HFFc6 (cell line): ENCODE measurements at regions not wholly inside any gene's neighbourhood (a gene's known extent, or its start where the extent isn't known, plus 50 kb on each side); places are given as distances from the start of the nearest gene placed in this dataset.

Experiments
- DNase-seq: peaks from one replicate; pipeline ENCODE4 v3.0.0-alpha.2; 2018
- H3K27ac Mint-ChIP-seq: 2 replicates; pipeline ENCODE4 v1.8.0; 2020; ENCODE audit warnings: mild to moderate bottlenecking, mixed read lengths
- H3K27me3 Mint-ChIP-seq: 2 replicates; pipeline ENCODE4 v1.8.0; 2021; ENCODE audit warnings: mild to moderate bottlenecking, moderate library complexity, mixed read lengths; ENCODE audit not compliant: insufficient read depth
- H3K36me3 Mint-ChIP-seq: 2 replicates; pipeline ENCODE4 v1.8.0; 2021; ENCODE audit warnings: low read depth, mixed read lengths
- H3K4me1 Mint-ChIP-seq: 2 replicates; pipeline ENCODE4 v1.8.0; 2020; ENCODE audit warnings: low read depth, mixed read lengths
- H3K4me3 Mint-ChIP-seq: 2 replicates; pipeline ENCODE4 v1.8.0; 2020; ENCODE audit warnings: mild to moderate bottlenecking, moderate library complexity, mixed read lengths
- H3K9me3 Mint-ChIP-seq: 2 replicates; pipeline ENCODE4 v1.8.0; 2020; ENCODE audit warnings: mild to moderate bottlenecking, mixed read lengths
- CTCF ChIP-seq: fragments of 200-600 bp; sonication (generic); IDR thresholded peaks from 2 replicates; pipeline ENCODE4 v1.5.0; 2021; ENCODE audit warnings: antibody characterized with exemption, mild to moderate bottlenecking

DNA sequence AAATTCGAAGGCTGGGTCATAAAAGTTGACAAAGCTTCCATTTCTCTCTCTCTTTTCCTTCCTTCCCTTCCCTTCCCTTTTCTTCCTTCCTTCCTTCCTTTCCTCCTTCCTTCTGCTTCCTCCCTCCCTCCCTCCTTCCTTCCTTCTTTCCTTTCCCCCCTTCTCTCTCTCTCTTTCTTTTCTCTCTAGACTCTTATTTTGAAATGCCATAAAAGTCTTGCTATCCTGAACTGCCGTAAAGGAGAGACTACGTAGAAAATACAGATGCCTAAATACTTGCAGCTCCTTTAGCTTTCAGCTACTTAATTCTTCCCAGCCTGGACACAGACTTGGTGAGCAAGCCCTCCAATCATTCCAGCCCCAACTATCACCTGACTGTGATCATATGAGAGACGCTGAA is 1644.4 kb downstream of the FAM181B start:
- no peaks in the 10 kb centered on the region for H3K4me1 Mint-ChIP-seq
- no peak overlapping the region for H3K27ac Mint-ChIP-seq
- H3K27me3 Mint-ChIP-seq = no peaks in the 10 kb centered on the region
- no peaks in the 10 kb centered on the region for H3K36me3 Mint-ChIP-seq
- H3K4me3 Mint-ChIP-seq = no peak overlapping the region
- peaks cover 54% of the 10 kb centered on the region for H3K9me3 Mint-ChIP-seq
- TF ChIP-seq CTCF = no peak
- no peak for DNase-seq

DNA sequence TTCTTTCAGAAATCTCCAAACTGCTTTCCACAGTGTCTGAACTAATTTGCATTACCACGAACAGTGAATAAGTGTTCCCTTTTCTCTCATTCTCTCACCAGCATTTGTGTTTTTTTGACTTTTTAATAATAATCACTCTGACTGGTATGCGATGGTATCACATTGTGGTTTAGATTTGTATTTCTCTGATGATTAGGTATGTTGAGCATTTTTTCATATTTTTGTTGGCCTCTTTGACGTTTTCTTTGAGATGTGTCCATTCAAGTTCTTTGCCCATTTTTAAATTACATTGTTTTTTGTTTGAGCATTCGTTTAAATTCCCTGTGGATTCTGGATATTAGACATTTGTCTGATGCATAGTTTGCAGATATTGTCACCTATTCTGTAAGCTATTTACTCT is 1639.6 kb upstream of the TENM4 start:
- H3K4me1 Mint-ChIP-seq = no peaks in the 10 kb centered on the region
- H3K36me3 Mint-ChIP-seq = no peaks in the 10 kb centered on the region
- no peak overlapping the region for H3K4me3 Mint-ChIP-seq
- peaks cover 70% of the 10 kb centered on the region for H3K9me3 Mint-ChIP-seq
- DNase-seq = no peak
- no peak overlapping the region for H3K27ac Mint-ChIP-seq
- H3K27me3 Mint-ChIP-seq = no peaks in the 10 kb centered on the region
- TF ChIP-seq CTCF = no peak

- Mint-ChIP-seq H3K36me3 (no peaks in the 10 kb centered on the region), H3K27ac (no peak overlapping the region), H3K4me3 (no peak overlapping the region), H3K9me3 (peaks cover 39% of the 10 kb centered on the region), H3K27me3 (no peaks in the 10 kb centered on the region), H3K4me1 (no peaks in the 10 kb centered on the region)
- no peak for TF ChIP-seq CTCF
- no peak for DNase-seq
Observed at GRCh38 chr11:81072273-81072672, 1631.4 kb upstream of the TENM4 start.

DNA sequence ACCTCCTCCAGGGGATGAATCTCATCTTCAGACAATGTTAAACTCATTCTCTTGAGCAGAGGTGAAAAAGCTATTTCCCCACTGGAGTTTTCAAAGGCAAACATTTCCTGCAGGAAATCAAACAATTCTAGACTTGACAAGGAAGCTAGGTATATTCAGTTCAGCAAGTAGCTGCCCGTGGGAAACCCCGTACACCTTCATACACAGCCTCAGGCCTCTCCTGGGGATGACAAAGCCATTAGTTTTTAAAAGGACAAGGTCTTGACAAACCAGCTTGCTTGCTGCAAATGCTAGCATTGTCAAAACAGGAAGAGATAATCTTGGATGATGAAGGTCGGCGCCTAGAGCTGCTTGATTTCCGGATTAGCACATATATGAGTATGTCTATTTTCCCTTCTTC is 1630.8 kb upstream of the TENM4 start:
- no peak overlapping the region for H3K4me3 Mint-ChIP-seq
- DNase-seq = no peak
- peaks cover 34% of the 10 kb centered on the region for H3K9me3 Mint-ChIP-seq
- H3K4me1 Mint-ChIP-seq = no peaks in the 10 kb centered on the region
- H3K36me3 Mint-ChIP-seq = no peaks in the 10 kb centered on the region
- H3K27ac Mint-ChIP-seq = no peak overlapping the region
- peaks cover 1% of the 10 kb centered on the region; the same call in 1 of the 2 replicates for H3K27me3 Mint-ChIP-seq
- no peak for TF ChIP-seq CTCF

GRCh38 chr11:81070948-81071347 is 1630.1 kb upstream of the TENM4 start:
- H3K27me3 Mint-ChIP-seq = peaks cover 1% of the 10 kb centered on the region; the same call in 1 of the 2 replicates
- no peak overlapping the region for H3K27ac Mint-ChIP-seq
- peaks cover 27% of the 10 kb centered on the region for H3K9me3 Mint-ChIP-seq
- DNase-seq = no peak
- no peaks in the 10 kb centered on the region for H3K36me3 Mint-ChIP-seq
- H3K4me3 Mint-ChIP-seq = no peak overlapping the region
- no peak for TF ChIP-seq CTCF
- no peaks in the 10 kb centered on the region for H3K4me1 Mint-ChIP-seq

GRCh38 chr11:81059356-81059755 is 1618.5 kb upstream of the TENM4 start:
- no peaks in the 10 kb centered on the region for H3K27me3 Mint-ChIP-seq
- no peak overlapping the region for H3K27ac Mint-ChIP-seq
- no peak overlapping the region for H3K4me3 Mint-ChIP-seq
- DNase-seq = no peak
- TF ChIP-seq CTCF = no peak
- H3K9me3 Mint-ChIP-seq = peaks cover 35% of the 10 kb centered on the region
- no peaks in the 10 kb centered on the region for H3K36me3 Mint-ChIP-seq
- H3K4me1 Mint-ChIP-seq = no peaks in the 10 kb centered on the region
